Fibroblast of mammary gland (primary cell): ENCODE measurements at regions not wholly inside any gene's neighbourhood (a gene's known extent, or its start where the extent isn't known, plus 50 kb on each side); places are given as distances from the start of the nearest gene placed in this dataset.

Experiments used
- DNase-seq: peaks from one replicate; pipeline ENCODE4 v3.0.0-alpha.2; 2010; ENCODE audit warnings: low read depth
- H3K4me3 ChIP-seq: 2 replicates; pipeline ENCODE4 v1.5.1; 2011; ENCODE audit warnings: low read depth, mild to moderate bottlenecking, low read length, moderate library complexity; ENCODE audit not compliant: control insufficient read depth
- TF ChIP-seq, protein P1 (sequence below): conservative IDR thresholded peaks from 2 replicates; pipeline ENCODE4 v1.5.1; 2011; ENCODE audit warnings: low read depth, low read length, inconsistent platforms; ENCODE audit not compliant: control insufficient read depth, insufficient read depth

DNA sequence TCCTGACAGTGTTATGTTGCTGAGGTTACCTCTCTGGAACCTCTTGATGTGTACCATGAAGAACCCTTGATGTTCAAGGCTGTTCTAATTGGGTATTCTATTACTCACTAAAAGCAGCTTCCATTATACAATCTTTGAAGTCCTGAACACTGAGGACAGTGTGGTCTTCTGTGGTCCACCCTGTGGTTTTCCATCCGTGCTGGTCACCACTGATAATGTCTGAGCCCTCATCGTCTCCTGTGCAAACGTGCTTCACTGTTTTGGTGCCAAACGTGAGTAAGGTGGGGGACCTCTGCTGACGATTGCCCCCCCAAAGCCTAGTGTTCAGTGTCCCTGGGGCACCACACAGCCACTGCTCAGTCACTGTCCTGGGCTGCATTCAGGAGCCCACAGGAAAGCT lies 259.7 kb upstream of the ANKRD55 start:
- TF ChIP-seq, protein P1, sequence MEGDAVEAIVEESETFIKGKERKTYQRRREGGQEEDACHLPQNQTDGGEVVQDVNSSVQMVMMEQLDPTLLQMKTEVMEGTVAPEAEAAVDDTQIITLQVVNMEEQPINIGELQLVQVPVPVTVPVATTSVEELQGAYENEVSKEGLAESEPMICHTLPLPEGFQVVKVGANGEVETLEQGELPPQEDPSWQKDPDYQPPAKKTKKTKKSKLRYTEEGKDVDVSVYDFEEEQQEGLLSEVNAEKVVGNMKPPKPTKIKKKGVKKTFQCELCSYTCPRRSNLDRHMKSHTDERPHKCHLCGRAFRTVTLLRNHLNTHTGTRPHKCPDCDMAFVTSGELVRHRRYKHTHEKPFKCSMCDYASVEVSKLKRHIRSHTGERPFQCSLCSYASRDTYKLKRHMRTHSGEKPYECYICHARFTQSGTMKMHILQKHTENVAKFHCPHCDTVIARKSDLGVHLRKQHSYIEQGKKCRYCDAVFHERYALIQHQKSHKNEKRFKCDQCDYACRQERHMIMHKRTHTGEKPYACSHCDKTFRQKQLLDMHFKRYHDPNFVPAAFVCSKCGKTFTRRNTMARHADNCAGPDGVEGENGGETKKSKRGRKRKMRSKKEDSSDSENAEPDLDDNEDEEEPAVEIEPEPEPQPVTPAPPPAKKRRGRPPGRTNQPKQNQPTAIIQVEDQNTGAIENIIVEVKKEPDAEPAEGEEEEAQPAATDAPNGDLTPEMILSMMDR, result no peak
- no peak for DNase-seq
- no peak overlapping the region for H3K4me3 ChIP-seq

DNA sequence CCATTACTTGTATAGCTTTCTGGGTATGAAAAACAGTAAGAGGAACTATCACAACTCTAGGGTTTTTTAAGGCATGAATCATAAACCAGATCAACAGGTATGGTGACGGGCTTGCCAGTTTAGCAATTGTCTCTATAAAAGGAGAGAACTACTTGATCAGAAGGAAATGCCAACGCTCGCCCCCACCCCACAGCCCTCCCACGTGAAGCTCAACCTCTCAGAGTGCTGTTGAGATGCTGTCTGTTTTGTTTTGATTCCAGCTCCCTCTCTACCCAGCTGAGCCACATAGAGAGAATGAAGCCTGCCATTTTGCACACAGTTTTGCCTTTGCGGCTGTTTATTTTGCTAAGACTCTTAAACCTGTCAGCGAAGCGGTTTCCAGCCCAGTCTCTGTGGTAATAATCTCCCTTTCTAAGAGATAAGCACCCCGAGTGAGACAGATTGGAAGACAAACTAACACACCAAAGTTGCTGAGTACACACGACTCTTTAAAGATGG lies 257.9 kb upstream of the ANKRD55 start:
- TF ChIP-seq, protein P1, result no peak
- no peak overlapping the region for H3K4me3 ChIP-seq
- no peak for DNase-seq

DNA sequence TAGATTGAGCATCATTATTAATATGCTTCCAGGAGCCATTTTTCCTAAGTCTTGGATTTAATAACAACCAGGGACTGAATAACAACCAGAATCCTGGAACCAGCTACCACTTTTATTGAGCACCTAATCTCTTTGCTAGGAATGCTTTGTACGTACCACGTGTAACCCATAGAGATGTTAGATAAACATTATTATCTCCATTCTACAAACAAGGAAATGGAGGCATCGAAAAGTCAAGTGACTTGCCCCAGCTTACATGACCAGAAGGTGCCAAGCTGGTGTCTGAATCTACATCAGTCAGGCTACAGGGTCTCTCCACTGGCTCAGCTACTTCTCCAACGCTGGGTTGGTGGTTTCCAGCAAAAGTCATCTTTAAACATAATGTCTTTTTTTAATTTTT lies 256.1 kb upstream of the ANKRD55 start:
- DNase-seq, result no peak
- no peak overlapping the region for H3K4me3 ChIP-seq
- TF ChIP-seq, protein P1, result no peak

DNA sequence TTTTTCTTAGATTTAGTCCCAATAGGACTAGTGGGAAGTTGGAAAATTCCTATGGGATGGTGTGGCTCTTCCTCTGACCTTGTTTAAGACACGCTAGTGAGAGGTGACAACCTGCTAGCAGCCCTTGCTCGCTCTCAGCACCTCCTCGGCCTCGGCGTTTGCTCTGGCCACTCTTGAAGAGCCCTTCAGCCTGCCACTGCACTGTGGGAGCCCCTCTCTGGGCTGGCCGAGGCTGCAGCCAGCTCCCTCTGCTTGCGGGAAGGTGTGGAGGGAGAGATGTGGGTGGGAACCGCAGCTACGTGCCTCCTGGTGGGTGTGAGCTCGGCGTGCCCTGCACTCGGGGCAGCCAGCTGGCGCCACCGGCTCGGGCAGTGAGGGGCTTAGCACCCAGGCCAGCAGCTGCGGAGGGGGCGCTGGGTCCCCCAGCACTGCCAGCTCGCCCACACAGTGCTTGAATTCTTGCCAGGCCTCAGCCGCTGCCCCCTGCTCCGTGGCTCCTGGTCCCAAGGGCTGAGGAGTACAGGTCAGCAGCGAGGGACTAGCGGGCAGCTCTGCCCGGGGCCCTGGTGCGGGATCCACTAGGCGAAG lies 254.5 kb upstream of the ANKRD55 start:
- H3K4me3 ChIP-seq, result no peak overlapping the region
- no peak for DNase-seq
- TF ChIP-seq, protein P1, result no peak

DNA sequence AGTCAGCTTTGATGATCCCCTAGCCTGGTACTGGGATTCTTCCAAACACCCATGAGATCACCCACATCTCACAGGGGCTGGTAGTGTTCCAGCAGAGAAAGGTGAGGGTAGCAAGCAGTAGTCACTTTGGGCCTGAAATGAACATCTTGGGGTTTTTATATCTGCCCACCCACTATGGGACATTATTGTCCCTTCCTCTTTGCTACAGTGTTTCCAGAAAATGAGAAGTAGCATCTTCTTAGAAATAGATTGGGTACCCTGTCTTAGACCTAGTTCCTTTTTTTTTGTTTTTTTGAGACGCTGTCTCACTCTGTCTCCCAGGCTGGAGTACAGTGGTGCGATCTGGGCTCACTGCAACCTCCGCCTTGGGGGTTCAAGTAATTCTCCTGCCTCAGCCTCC lies 249.2 kb upstream of the ANKRD55 start:
- no peak overlapping the region for H3K4me3 ChIP-seq
- TF ChIP-seq, protein P1, result no peak
- DNase-seq, result no peak

DNA sequence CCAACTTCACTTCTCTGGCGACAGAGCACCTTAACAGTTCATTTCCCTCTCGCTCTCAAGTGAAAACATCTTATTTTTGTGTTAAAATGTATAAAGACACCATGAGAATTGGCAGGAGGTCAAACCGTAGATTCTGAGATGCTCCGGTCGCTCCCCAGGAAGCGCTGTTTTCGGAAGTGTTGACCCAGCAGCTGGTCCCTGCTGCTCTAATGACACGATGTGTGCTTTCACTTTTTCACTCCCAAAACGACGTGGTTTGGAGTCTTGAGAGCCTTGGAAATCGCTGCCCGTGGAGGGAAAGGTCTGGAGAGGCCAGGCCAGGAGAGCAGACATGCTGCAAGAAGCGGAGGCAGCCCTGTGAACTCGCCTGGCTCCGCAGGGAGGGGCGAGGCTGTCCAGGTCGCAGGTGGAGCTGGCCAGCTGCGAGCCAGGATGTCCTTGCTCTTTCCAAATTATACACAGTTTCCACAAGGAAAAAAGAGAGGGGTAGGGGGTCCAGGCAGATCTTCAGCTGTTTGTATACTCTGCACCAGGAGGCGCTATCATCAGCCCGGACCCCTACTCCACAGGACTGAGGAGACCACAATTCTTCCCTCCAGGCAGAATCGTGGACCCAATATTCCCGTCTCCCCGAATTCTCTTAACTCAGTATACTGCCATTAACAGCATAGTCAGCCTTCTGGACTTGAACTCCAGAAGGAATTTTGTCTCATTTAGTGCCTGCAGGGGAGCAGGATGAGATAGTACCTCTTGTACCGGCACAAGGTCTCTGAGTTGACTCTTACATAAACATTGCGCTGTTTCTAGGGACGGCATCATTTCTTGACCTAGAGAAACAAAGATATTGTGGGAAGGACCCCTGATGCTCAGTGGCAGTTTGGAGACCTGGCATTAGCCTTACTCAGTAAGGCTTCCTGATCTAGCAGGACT lies 248.6 kb upstream of the ANKRD55 start:
- peak; percentile 19 for DNase-seq
- TF ChIP-seq, protein P1, result peak; percentile 18
- H3K4me3 ChIP-seq, result peak overlapping the region; percentile 58
